IPS DF 19.7 (cell line): ENCODE measurements at regions not wholly inside any gene's neighbourhood (a gene's known extent, or its start where the extent isn't known, plus 50 kb on each side); places are given as distances from the start of the nearest gene placed in this dataset.
"Not testable (repeated sequence)": the region's sequence is repeated elsewhere in the genome, so short reads cannot be mapped to it uniquely, and the experiment has no call there.

Source experiments
- DNase-seq: peaks from one replicate; pipeline ENCODE4 v3.0.0-alpha.2; 2013; ENCODE audit warnings: low read depth, low spot score

GRCh38 chr20:53773792-53774401 lies 180.3 kb upstream of the ZNF217 start:
- no peak for DNase-seq

DNA sequence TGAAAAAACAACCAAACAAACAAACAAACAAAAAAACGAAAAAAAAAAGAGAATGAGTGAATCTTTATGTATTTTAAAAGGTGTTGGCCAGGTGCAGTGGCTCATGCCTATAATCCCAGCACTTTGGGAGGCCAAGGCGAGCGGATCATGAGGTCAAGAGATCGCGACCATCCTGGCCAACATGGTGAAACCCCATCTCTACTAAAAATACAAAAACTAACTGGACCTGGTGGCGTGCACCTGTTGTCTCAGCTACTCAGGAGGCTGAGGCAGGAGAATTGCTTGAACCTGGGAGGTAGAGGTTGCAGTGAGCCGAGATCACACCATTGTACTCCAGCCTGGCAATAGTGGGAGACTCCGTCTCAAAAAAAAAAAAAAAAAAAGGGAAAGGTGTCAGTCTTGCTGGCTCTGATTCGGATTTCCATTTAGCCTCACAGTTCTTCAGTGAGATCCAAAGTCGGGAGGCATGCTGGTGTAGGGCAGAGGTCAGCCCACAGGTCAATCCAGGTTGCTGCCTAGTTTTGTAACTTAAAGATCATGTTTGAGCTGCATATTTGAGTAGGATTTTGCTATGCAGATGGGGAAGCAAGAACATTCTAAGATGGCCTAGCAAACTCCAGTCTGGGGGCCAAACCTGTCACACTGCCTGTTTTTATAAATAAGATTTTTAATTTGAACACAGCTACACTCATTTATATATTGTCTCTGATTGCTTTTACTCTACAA lies 179.6 kb upstream of the ZNF217 start:
- not testable (repeated sequence) for DNase-seq

DNA sequence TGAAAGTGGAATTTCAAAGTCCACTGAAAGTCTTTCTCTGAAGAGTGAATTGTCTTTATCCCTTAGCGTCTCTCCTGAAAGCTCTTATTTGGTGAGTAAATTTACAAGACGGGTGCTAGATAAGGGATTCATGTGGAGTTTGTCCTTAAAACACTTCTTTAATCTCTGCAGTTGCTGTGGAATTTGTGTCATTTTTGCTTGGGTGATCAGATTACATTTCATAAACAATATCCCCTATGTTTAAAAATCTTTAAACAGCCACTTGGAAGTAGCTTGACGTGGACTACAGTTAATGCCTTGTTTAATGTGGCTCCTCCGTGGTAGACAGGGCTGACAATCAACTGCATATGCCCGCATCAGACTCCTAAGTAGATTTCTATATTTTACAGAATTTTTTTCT lies 175.4 kb upstream of the ZNF217 start:
- no peak for DNase-seq

DNA sequence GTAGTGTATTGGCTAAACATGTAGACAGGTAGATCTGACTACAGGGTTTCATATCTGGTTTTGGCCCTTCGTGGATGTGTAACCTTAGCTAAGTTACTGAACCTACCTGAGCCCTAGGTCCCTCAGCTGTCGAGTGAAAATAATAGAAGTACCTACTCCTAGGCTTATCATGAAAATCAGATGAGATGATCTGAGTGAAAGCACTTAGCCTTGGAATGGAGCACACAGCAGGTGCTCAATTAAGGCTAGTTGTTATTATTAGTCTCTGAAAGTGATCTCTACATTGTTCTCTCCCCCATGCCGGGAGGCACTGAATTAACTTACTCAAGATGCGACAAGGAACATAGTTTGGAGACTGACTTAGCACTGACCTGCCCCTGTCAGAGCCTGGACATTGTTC lies 174.7 kb upstream of the ZNF217 start:
- peak; percentile 77 for DNase-seq

GRCh38 chr20:53767206-53767930 lies 173.7 kb upstream of the ZNF217 start:
- no peak for DNase-seq

GRCh38 chr20:53764415-53764800 lies 170.8 kb upstream of the ZNF217 start:
- DNase-seq = no peak

GRCh38 chr20:53763707-53764414 lies 170.2 kb upstream of the ZNF217 start:
- peak; percentile 80 for DNase-seq

- not testable (repeated sequence) for DNase-seq
These were observed 168.8 kb upstream of the ZNF217 start for GRCh38 chr20:53762423-53762798.

DNA sequence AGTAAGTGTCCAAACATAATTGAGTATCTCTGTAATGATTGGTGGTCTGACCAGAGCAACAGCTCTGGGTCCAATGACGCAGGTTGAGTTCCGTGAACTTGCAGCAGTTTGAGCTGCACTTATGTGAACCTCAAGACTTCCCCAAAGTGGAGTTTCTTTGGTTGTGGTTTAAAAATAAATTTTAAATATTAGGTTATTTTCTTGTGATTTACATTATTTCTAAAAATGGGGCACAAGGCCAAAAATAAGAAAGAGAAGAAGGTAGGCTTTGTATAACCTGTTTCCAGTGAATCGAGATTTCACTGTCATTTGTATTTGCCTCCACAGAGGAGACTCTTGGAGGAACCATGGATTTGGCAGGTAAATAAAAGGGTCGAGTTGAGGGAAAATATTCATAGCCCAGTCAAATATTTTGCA lies 166.4 kb upstream of the ZNF217 start:
- no peak for DNase-seq

- DNase-seq = no peak
These were observed 163.9 kb upstream of the ZNF217 start for GRCh38 chr20:53757472-53757913.

GRCh38 chr20:53755733-53756531 lies 162.3 kb upstream of the ZNF217 start:
- no peak for DNase-seq

DNA sequence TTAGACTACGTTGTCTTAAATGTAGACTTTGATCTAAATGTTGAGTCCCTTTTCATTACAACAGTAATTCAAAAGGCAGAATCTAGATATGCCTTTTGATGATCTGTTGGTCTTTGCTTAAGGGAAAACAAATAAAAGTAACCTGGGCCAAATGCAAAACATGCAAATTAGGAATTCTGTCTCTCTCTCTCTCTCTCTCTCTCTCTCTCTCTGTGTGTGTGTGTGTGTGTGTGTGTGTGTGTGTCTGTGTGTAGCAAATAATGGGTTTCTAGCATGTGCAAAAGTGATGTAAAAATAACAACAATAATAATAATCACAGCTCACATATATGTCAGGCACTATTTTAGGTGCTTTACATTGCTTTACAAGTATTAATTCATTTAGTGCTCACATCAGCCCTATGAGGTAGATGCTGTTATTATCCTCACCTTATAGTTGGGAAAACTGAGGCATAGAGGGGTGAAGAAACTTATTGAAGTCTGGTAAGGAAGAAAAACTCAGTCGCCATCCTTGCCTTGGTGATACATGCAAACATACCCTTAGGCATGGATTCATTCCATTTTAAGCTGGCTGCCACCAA lies 160.3 kb upstream of the ZNF217 start:
- no peak for DNase-seq

GRCh38 chr20:53752971-53753879 lies 159.6 kb upstream of the ZNF217 start:
- no peak for DNase-seq

DNA sequence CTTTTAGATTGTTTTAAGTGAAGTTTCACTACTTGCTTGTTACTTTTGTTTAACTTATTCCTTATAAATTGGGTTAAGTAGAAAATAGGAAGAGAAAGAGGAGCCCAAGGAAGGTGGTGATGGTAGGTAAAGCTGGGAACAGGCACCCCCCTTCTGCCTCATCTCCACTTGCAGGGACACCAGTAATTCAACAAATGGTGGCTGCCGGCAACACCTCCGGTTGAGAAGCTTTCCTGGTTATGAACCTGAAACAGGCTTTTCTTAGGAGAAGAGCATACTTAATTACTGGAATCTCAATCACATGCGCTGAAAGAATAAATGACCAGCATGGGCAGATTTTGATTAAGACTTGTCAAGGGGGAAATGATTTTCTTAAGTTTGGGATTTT lies 158.9 kb upstream of the ZNF217 start:
- DNase-seq = no peak

DNA sequence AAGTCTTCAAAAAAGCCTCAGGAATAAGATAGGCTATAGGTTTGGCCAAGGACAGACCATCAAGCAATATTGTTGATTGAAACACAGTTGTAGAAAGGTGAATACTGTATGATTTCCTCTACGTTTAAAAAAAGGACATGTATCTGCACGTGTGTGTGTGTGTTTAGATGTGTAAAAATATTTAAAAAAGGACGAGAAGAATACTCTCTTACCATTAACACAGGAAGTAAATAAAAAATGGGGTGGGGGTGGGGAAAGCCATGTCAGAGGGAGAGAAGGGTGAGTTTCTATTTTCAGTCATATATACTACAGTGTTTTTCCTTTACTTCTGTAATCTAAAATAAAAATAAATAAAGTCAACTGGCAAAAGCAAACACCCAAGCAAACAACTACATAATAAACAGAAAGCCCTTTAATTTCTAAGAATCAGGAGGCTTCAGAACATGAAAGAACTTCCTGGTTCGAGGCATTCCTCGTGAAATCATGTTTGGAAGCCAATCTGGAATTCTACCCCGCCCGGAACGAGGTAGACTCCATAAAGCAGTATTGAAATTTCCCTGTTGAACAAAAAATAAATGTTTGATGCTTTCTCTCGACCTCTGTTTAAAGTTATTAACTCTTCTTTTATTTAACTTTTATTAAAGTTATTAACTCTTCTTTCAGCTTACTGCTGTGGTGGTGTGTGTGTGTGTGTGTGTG lies 158.1 kb upstream of the ZNF217 start:
- DNase-seq = no peak

GRCh38 chr20:53750827-53751619 lies 157.4 kb upstream of the ZNF217 start:
- DNase-seq = no peak

- DNase-seq = no peak
These were observed 155.9 kb upstream of the ZNF217 start for GRCh38 chr20:53749499-53749898.

GRCh38 chr20:53748821-53749421 lies 155.3 kb upstream of the ZNF217 start:
- no peak for DNase-seq
